ENCODE measurements at regions not wholly inside any gene's neighbourhood (a gene's known extent, or its start where the extent isn't known, plus 50 kb on each side); places are given as distances from the start of the nearest gene placed in this dataset.

GRCh38 chr4:186846426-186846825 is 122.8 kb upstream of the FAT1 start:
- CTCF ChIA-PET (ENCODE audit: partially characterized antibody), result no interaction called here

More at GRCh38 chr4:186846426-186846825, 122.8 kb upstream of the FAT1 start:
- Histone ChIP-seq H2BK15ac (ENCODE audit: low read length) (no peak overlapping the region), H3K23ac (ENCODE audit: insufficient read length) (no peak overlapping the region), H3K4me1 (replicated peaks in 1 of 4; ENCODE audit: control insufficient read depth in 3 of 4, insufficient read depth in 4 of 4, low read length in 3 of 4) (peaks cover 0 to 3% (median 1%) of the 10 kb centered on the region in 4 experiments; a peak in 3 of 7 replicates), H3K18ac (ENCODE audit: extremely low read depth, low read length) (no peak overlapping the region), H3K23me2 (ENCODE audit: low read depth, low read length) (no peaks in the 10 kb centered on the region), H2BK120ac (replicated peaks; ENCODE audit: low read depth, low read length) (no peak overlapping the region), H3K9me3 (ENCODE audit: insufficient read depth in 2 of 2, low read depth in 1 of 2, low read length in 1 of 2) (no peaks in the 10 kb centered on the region; a peak in 1 of 4 replicates), H3K4me3 (ENCODE audit: extremely low read depth in 1 of 4, insufficient read depth in 2 of 4, low read depth in 3 of 4, low read length in 4 of 4) (no peak overlapping the region), H4K20me1 (replicated peaks in 1 of 2; ENCODE audit: control insufficient read depth in 1 of 2, insufficient read depth in 2 of 2, low read length in 2 of 2) (no peaks in the 10 kb centered on the region), H3K79me2 (ENCODE audit: control insufficient read depth in 1 of 2, insufficient read depth in 2 of 2, low read length in 2 of 2) (no peaks in the 10 kb centered on the region), H3K14ac (ENCODE audit: insufficient read length) (no peak overlapping the region), H3K4ac (replicated peaks; ENCODE audit: insufficient read length, low read depth, low read length) (no peak overlapping the region), H4K5ac (ENCODE audit: insufficient read length, low read depth, low read length) (no peak overlapping the region), H4K8ac (ENCODE audit: extremely low read depth, insufficient read depth, low read length) (no peak overlapping the region), H2AFZ (ENCODE audit: low read length) (no peak overlapping the region), H2BK20ac (ENCODE audit: low read length) (no peak overlapping the region), H3K79me1 (ENCODE audit: low read depth, low read length) (no peaks in the 10 kb centered on the region), H3K9ac (replicated peaks in 1 of 4; ENCODE audit: extremely low read depth in 1 of 4, low read depth in 3 of 4, low read length in 3 of 4) (no peak overlapping the region), H3K27ac (ENCODE audit: low read depth, low read length) (no peak overlapping the region), H3K27me3 (replicated peaks in 1 of 4; ENCODE audit: control insufficient read depth in 3 of 4, extremely low read depth in 1 of 4, insufficient read depth in 3 of 4, low read length in 3 of 4) (no peaks in the 10 kb centered on the region), H3K4me2 (ENCODE audit: insufficient read depth in 1 of 2, low read depth in 2 of 2, low read length in 2 of 2) (no peak overlapping the region), H2BK5ac (ENCODE audit: low read depth, low read length) (no peak overlapping the region), H2BK12ac (ENCODE audit: low read depth, low read length) (no peak overlapping the region), H2AK5ac (ENCODE audit: low read depth, low read length) (no peak overlapping the region), H3K36me3 (ENCODE audit: control insufficient read depth in 2 of 4, insufficient read depth in 4 of 4, low read length in 3 of 4) (no peaks in the 10 kb centered on the region), H3K56ac (replicated peaks; ENCODE audit: insufficient read length, low read depth, low read length) (no peak overlapping the region), H4K91ac (replicated peaks; ENCODE audit: insufficient read length, low read length) (no peak overlapping the region)
- FAIRE-seq (no peak), DNase-seq (ENCODE audit: low read depth in 1 of 2, low spot score in 2 of 2) (no peak)
- POLR2A ChIA-PET (ENCODE audit: partially characterized antibody), result interaction anchor here (0.6 kb wide), 1 partner anchor 1258 kb away, joined by 3 read pairs; no protein-coding TSS in a partner anchor
- 80% methylated on average over 3 of the region's 3 CpGs; no CpG with 5 or more reads in 1 of the 2 experiments for WGBS, 2 experiments (ENCODE audit: extremely low coverage in 1 of 2, insufficient coverage in 1 of 2, insufficient read length in 1 of 2, insufficient replicate concordance in 2 of 2, low coverage in 1 of 2, low lambda C conversion rate in 2 of 2, missing lambda C conversion rate in 1 of 2)
- TF ChIP-seq TBP (IDR thresholded peaks at IDR 0.05; ENCODE audit: low read depth, low read length) (no peak), SIX5 (IDR thresholded peaks at IDR 0.05; ENCODE audit: low read depth, low read length) (no peak), BCL11A (IDR thresholded peaks at IDR 0.05; ENCODE audit: low read depth in 2 of 2, low read length in 2 of 2) (no peak), CBX8 (IDR thresholded peaks at IDR 0.05; ENCODE audit: borderline replicate concordance, low read depth, low read length) (no peak), CREB1 (IDR thresholded peaks at IDR 0.05) (no peak), JUN (IDR thresholded peaks at IDR 0.05; ENCODE audit: low read depth, low read length) (no peak), SAP30 (IDR thresholded peaks at IDR 0.05; ENCODE audit: insufficient read depth, insufficient replicate concordance, low read length) (no peak), POU5F1 (IDR thresholded peaks at IDR 0.05; ENCODE audit: low read depth, low read length) (no peak), POLR2A (IDR thresholded peaks at IDR 0.05; ENCODE audit: control extremely low read depth in 1 of 2, low read depth in 2 of 2, low read length in 2 of 2) (no peak), SP4 (IDR thresholded peaks at IDR 0.05; ENCODE audit: low read length) (no peak), TCF12 (IDR thresholded peaks at IDR 0.05; ENCODE audit: low read depth, low read length) (no peak), FOSL1 (IDR thresholded peaks at IDR 0.05; ENCODE audit: insufficient read depth, low read depth, low read length) (no peak), MAFK (IDR thresholded peaks at IDR 0.05; ENCODE audit: low read depth, low read length) (no peak)

Measured in H1 (cell line).